Panc1 (cell line): ENCODE measurements at regions not wholly inside any gene's neighbourhood (a gene's known extent, or its start where the extent isn't known, plus 50 kb on each side); places are given as distances from the start of the nearest gene placed in this dataset.

Experiments
- ATAC-seq: fragments of 200-7000 bp; cut with Tn5 transposase; 2 replicates; pipeline ENCODE4 v1.9.1; 2020; ENCODE audit warnings: mild to moderate bottlenecking, moderate library complexity
- BruUV-seq: library from RNA; stranded (reverse); fragments of 400-500 nt; replicated peaks from 2 replicates; lab custom pipeline; 2021; lab: Mats Ljungman, UMichigan
- CTCF ChIA-PET: fragments of 300-600 bp; sonication (Branson Sonifier 250); formaldehyde crosslinking; loops from one replicate; lab custom pipeline; 2022; ENCODE audit warnings: antibody characterized with exemption; lab: Charles Lee
- POLR2A ChIA-PET: fragments of 300-600 bp; sonication (Branson Sonifier 250); formaldehyde crosslinking; loops from one replicate; lab custom pipeline; 2022; ENCODE audit warnings: antibody characterized with exemption; lab: Charles Lee
- DNase-seq: peaks from one replicate; pipeline ENCODE4 v3.0.0-alpha.2; 2010; ENCODE audit warnings: low read depth, low spot score
- H3K27ac ChIP-seq: 2 replicates; pipeline ENCODE4 v1.5.1; 2011; ENCODE audit warnings: mild to moderate bottlenecking, low read length, inconsistent platforms
- H3K27me3 ChIP-seq: fragments of 200-500 bp; sonication (Bioruptor generic); 2 replicates; pipeline ENCODE4 v1.6.0; 2014; ENCODE audit warnings: low read length, inconsistent platforms; ENCODE audit not compliant: control insufficient read depth, insufficient read depth
- H3K36me3 ChIP-seq: fragments of 200-500 bp; sonication (Bioruptor generic); 2 replicates; pipeline ENCODE4 v1.5.1; 2014; ENCODE audit warnings: inconsistent platforms, mild to moderate bottlenecking, low read length, moderate library complexity; ENCODE audit not compliant: control insufficient read depth, insufficient read depth
- H3K4me1 ChIP-seq: 2 replicates; pipeline ENCODE4 v1.5.1; 2011; ENCODE audit warnings: inconsistent platforms, mild to moderate bottlenecking, low read length, moderate library complexity; ENCODE audit not compliant: control insufficient read depth, insufficient read depth
- H3K4me3 ChIP-seq, 2 experiments: 2 replicates each; pipeline ENCODE4 v1.5.1; 2011 to 2012; ENCODE audit warnings: low read depth in 2 of 2, low read length in 2 of 2, mild to moderate bottlenecking in 2 of 2, inconsistent platforms in 1 of 2, moderate library complexity in 1 of 2
- H3K9me3 ChIP-seq: fragments of 200-500 bp; sonication (Bioruptor generic); 2 replicates; pipeline ENCODE4 v1.5.1; 2014; ENCODE audit warnings: low read depth, mild to moderate bottlenecking, inconsistent platforms, low read length, moderate library complexity; ENCODE audit not compliant: control insufficient read depth, insufficient read depth
- POLR2AphosphoS5 ChIP-seq: IDR thresholded peaks from 2 replicates; pipeline ENCODE4 v1.6.1; 2012; ENCODE audit warnings: mild to moderate bottlenecking, low read depth, low read length, moderate library complexity
- SIN3A ChIP-seq: IDR thresholded peaks from 2 replicates; pipeline ENCODE4 v1.6.1; 2012; ENCODE audit warnings: low read depth, mild to moderate bottlenecking, low read length, moderate library complexity, borderline replicate concordance; ENCODE audit not compliant: insufficient read depth
- TCF7L2 ChIP-seq: IDR thresholded peaks from 2 replicates; pipeline ENCODE4 v1.6.1; 2011; ENCODE audit warnings: mild to moderate bottlenecking, low read depth, low read length, inconsistent platforms
- in situ Hi-C: cut with HindIII; loops from 2 replicates; pipeline ENCODE4 v1.10.0; 2016; ENCODE audit warnings: low sequenced_read_pairs, low pct_unique_long_range_greater_than_20kb
- intact Hi-C: fragments of 100-400 bp; cut with micrococcal nuclease; formaldehyde crosslinking; loops from one replicate; pipeline ENCODE4 v1.10.0; 2022; ENCODE audit not compliant: unreplicated experiment
- TF ChIP-seq, protein P1 (sequence below), 2 experiments: IDR thresholded peaks; 2 replicates each; pipeline ENCODE4 v1.6.1; 2011 to 2012; ENCODE audit warnings: low read depth in 2 of 2, control low read depth in 1 of 2, low read length in 1 of 2, mild to moderate bottlenecking in 1 of 2, moderate library complexity in 1 of 2; ENCODE audit not compliant: insufficient read depth in 1 of 2
- TF ChIP-seq, protein P2 (sequence below): fragments of 450-650 bp; IDR thresholded peaks from 2 replicates; pipeline ENCODE4 v1.5.1; 2017; ENCODE audit warnings: mild to moderate bottlenecking

DNA sequence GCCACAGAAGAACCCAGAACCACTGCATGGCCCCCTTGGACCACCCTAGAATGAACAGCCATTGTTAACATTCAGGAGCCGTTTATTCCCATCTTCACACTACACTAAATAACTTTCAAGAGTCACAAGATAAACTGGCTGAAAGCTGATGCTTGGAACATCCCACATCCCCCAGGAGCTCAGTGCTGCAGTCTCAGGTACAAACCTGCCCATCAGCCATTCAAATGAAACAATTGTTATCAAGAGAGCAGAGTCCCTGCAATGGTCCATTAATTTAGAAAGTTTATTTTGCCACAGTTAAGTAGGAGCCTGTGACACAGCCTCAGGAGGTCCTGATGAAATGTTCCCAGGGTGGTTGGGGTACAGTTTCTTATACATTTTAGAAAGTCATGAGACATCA is 123.8 kb upstream of the ZNF91 start:
- H3K4me1 ChIP-seq, result no peaks in the 10 kb centered on the region
- no peak overlapping the region for H3K4me3 ChIP-seq
- intact Hi-C loops (no loop called here), in situ Hi-C loops (no loop called here)
- ChIA-PET POLR2A (no interaction called here), CTCF (no interaction called here)
- no TSS peak for BruUV-seq
- DNase-seq (no peak), ATAC-seq (no peak)
- H3K27me3 ChIP-seq, result no peaks in the 10 kb centered on the region
- no peaks in the 10 kb centered on the region for H3K36me3 ChIP-seq
- H3K27ac ChIP-seq, result no peak overlapping the region
- TF ChIP-seq POLR2AphosphoS5 (no peak), TCF7L2 (no peak), SIN3A (no peak)
- TF ChIP-seq, protein P1, sequence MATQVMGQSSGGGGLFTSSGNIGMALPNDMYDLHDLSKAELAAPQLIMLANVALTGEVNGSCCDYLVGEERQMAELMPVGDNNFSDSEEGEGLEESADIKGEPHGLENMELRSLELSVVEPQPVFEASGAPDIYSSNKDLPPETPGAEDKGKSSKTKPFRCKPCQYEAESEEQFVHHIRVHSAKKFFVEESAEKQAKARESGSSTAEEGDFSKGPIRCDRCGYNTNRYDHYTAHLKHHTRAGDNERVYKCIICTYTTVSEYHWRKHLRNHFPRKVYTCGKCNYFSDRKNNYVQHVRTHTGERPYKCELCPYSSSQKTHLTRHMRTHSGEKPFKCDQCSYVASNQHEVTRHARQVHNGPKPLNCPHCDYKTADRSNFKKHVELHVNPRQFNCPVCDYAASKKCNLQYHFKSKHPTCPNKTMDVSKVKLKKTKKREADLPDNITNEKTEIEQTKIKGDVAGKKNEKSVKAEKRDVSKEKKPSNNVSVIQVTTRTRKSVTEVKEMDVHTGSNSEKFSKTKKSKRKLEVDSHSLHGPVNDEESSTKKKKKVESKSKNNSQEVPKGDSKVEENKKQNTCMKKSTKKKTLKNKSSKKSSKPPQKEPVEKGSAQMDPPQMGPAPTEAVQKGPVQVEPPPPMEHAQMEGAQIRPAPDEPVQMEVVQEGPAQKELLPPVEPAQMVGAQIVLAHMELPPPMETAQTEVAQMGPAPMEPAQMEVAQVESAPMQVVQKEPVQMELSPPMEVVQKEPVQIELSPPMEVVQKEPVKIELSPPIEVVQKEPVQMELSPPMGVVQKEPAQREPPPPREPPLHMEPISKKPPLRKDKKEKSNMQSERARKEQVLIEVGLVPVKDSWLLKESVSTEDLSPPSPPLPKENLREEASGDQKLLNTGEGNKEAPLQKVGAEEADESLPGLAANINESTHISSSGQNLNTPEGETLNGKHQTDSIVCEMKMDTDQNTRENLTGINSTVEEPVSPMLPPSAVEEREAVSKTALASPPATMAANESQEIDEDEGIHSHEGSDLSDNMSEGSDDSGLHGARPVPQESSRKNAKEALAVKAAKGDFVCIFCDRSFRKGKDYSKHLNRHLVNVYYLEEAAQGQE (IDR thresholded peaks at IDR 0.05; ENCODE audit: insufficient read depth in 1 of 2, low read depth in 2 of 2, low read length in 1 of 2), result no peak
- TF ChIP-seq, protein P2, sequence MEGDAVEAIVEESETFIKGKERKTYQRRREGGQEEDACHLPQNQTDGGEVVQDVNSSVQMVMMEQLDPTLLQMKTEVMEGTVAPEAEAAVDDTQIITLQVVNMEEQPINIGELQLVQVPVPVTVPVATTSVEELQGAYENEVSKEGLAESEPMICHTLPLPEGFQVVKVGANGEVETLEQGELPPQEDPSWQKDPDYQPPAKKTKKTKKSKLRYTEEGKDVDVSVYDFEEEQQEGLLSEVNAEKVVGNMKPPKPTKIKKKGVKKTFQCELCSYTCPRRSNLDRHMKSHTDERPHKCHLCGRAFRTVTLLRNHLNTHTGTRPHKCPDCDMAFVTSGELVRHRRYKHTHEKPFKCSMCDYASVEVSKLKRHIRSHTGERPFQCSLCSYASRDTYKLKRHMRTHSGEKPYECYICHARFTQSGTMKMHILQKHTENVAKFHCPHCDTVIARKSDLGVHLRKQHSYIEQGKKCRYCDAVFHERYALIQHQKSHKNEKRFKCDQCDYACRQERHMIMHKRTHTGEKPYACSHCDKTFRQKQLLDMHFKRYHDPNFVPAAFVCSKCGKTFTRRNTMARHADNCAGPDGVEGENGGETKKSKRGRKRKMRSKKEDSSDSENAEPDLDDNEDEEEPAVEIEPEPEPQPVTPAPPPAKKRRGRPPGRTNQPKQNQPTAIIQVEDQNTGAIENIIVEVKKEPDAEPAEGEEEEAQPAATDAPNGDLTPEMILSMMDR, result no peak
- no peaks in the 10 kb centered on the region for H3K9me3 ChIP-seq

DNA sequence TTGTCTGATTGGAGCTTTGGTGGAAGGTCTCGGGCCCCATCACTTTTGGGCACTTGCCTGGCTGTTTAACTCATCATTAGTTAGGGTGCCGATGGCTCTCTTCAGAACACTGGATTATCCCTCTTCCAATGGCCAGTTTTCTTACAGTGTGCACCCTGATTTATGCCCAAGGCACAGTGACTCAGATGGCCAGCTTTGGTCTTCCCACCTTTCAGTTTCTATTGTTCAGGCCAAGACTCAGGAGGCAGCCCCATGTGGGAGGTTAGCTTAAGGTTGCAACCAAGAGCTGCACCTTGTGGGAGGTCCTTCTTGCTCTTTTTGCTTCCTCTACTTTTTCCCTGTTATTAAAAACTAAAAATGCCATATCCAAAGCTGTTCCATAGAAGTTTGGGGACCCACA is 121.0 kb upstream of the ZNF91 start:
- Histone ChIP-seq H3K36me3 (no peaks in the 10 kb centered on the region), H3K27me3 (no peaks in the 10 kb centered on the region), H3K4me1 (no peaks in the 10 kb centered on the region), H3K27ac (no peak overlapping the region), H3K9me3 (no peaks in the 10 kb centered on the region), H3K4me3 (no peak overlapping the region)
- no peak for ATAC-seq
- ChIA-PET CTCF (no interaction called here), POLR2A (no interaction called here)
- BruUV-seq, result no TSS peak
- TF ChIP-seq POLR2AphosphoS5, result no peak
- TF ChIP-seq TCF7L2, result no peak
- TF ChIP-seq, protein P2, result no peak
- TF ChIP-seq, protein P1 (IDR thresholded peaks at IDR 0.05; ENCODE audit: insufficient read depth in 1 of 2, low read depth in 2 of 2, low read length in 1 of 2), result no peak
- no peak for DNase-seq
- intact Hi-C loops (no loop called here), in situ Hi-C loops (no loop called here)
